HS-5 (cell line): ENCODE measurements at regions not wholly inside any gene's neighbourhood (a gene's known extent, or its start where the extent isn't known, plus 50 kb on each side); places are given as distances from the start of the nearest gene placed in this dataset.
"Not testable (repeated sequence)": the region's sequence is repeated elsewhere in the genome, so short reads cannot be mapped to it uniquely, and the experiment has no call there.

ENCODE experiments used
- DNase-seq: peaks from one replicate; pipeline ENCODE4 v3.0.0-alpha.2; 2012; ENCODE audit warnings: low read depth

DNA sequence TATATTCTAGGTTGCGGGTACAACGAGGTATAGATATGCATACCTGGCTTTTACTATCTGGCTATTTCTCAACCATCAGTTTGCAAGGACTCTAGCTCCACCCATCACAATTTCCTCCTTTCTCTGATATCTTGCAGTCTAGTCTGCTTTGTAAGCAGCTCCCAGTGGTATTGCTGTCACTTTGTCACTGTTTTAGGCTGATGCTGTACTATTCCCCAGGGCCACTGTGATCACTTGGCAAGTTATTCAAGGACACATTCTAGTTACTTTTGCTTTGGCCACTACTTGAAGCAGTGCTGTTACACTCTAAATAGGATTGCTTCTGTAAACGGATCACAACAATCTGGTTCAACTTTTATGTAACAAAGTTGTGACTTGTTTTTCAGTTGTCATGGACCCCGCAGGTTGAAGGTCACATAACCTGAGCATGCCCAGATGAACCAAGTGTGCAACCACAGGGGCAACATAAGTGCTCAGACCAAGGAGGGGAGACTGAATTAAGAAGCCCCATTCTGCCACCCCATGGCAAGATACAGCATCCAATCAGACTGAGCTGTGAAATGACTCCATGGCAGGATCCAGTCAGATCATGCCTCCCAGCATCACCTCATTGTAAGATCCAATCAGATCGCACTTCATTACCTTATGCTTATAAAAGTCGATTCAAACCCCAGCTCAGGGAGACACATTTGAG, 588.4 kb upstream of the CITED2 start:
- DNase-seq: no peak

DNA sequence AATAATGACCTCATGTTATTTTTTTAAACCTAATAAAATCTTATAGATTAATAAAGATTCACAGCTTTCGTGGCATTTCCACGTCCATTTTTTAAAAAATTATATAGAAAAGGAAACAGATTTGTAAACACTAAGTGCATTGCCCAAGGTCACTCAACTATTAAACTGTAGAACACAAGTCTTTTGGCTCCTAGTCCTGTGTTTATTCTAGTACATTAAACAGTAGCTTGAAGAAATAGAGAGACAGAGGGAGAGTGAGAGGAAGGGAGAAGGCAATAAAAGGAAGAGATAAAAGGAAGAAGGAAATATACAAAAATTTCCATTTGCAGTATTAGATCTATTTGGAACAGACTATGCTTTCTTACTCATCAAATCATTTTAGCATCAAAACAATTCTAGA, 586.7 kb upstream of the CITED2 start:
- no peak for DNase-seq

DNA sequence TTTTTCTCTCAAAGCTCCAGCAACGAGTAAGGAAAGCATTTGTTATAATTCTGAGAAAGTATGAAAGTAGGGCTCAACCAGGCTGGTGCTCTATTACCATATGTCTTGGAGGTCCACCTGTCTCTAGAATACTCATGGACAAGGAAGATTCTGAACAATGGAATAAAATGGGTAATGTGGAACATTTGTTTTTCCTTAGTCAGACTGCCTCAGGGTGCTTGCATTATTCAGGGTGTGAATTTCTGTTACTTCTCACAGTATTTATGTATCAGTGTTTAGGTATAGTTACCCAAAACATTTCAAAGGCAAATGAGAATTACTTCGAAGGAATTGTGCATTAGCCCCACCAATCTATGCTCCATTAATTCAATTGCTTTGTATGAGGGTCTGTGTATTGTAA, 586.2 kb upstream of the CITED2 start:
- DNase-seq: no peak

DNA sequence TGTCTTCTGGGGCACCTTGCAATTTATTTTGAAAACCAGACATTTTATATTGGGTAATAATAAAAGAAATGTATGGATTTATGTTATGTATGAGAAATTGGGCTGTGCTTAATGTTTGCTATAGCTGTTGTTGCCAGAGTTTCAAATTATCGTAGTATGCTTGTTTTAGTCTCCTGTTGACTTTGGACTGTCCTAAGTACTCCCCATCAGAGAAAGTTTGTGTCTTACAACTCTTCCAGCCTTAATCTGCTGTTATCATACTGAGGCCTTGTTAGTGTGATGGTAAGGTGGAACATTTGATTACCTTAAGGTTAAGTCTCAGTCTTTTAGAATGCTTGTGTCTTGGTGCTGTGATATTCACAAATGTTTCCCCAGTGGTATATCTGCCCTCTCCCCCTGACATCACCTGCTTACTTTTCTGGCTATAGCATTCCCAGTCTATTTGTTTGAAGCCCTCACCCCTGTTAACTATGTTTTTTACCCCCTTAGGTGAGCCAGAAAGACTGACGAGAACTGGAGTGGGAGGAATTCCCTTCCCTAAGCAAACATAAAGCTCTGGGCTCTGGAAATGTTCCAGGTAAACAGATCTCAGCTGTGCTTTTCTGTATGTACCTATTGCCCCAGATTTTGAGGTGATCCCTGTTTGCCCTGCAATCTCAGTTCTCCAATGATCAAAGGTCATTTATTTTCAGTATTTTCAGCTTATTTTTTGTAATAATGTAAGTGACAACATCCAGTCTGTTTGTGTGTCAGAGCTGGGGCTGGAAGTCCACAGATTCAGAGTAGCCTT, 581.1 kb upstream of the CITED2 start:
- no peak for DNase-seq

DNA sequence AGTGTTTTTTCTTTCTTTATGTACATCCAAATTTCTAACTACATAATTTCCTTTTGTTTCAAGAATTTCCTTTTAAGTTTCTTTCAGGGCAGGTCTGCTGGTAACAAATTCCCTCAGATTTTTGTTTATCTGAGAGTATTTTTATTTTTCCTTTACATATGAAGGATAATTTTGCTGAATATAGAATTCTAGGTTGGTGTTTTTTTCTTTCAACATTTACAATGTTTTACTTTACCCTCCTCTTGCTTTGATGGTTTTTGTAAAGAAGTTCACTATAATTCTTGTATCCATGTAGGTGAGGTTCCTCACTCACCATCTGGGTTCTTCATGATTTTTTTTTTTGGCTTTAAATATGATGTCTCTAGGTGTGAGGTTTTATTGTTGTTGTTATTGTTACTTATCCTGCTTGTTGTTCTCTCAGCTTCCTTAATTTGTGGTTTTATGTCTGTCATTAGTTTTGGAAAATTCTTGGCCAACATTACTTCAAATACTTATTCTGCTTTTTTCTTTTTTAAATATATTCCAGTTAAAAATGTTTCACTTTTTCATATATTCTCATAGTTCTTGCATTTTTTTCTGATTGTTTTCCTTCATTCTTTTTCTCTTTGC, 580.1 kb upstream of the CITED2 start:
- DNase-seq: no peak

DNA sequence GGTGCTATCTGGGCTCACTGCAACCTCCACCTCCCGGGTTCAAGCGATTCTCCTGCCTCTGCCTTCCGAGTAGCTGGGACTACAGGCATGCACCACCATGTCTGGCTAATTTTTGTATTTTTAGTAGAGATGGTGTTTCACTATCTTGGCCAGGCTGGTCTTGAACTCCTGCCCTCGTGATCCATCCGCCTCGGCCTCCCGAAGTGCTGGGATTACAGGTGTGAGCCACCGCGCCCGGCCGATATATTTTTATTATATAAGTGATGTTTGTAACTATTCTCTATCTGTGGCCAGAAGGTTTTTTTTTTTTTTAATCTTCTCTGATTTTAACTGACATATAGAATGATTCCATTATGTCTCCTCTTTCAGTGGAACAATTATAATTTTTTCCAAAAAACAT, 579.3 kb upstream of the CITED2 start:
- DNase-seq: not testable (repeated sequence)

DNA sequence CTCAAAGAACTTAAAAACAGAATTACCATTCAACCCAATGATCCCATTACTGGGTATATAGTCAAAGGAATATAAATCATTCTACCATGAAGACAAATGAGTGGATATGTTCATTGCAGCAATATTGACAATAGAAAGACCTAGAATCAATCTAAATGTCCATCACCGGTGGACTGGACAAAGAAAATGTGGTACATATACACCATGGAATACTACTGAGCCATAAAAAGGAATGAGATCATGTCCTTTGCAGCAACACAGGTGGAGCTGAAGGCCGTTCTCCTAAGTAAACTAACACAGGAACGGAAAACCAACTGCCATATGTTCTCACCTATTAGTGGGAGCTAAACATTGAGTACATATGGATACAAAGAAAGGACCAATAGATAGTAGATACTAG, 576.7 kb upstream of the CITED2 start:
- DNase-seq: no peak

DNA sequence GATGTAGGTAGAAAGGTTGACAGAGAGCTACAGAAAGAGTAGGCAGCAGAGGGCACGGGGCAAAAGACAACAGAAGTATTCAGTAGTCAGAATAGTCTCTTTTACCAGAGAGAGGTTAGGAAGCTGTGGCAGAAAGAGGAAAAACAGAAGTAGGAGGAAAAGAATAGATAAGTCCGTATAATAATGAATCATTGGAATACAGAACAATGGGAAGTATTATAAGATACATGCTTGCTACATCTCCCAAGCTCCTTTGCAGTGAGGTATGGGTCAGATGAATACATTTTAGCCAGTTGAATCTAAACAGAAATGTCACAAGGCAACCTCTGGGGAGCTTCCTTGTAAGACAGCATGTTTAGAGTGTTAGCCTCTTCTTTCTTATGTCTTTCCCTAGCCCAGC, 570.5 kb upstream of the CITED2 start:
- DNase-seq: no peak

DNA sequence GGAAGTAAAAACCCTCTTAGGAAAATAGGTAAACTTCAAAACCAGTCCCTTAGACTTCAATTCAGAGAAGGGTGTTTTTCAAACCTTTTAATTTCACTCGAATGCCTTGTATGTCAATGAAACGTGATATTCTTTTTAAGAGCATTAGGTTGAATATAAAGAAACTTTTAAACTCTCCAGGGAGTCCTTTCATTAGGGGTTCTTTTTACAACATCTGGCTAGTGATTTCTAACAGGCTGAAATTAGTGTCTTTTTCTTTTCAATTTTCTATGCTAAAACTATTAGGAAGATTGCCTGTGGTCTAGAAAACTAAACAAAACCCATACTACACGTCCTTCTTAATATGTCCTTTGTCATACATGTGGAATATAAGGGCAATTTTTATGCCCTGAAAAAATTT, 569.7 kb upstream of the CITED2 start:
- no peak for DNase-seq

DNA sequence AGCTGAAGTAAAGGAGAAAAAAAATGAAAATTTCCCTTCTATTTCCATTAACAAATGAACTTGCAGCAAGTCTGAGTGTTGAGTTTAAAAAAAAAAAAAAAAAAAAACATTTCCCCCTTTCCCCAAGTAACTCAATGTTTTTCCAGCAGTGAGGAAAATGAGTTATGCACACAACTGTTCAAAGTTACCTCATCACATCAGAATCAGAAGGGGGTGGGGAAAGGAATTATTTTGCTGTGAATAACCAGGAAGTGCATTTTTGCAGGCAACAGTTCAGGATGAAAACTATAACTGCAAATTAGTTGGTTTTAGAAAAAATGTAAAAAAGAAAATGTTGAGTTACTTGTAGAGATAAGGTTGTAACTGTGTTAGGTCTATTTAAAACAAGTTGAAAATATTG, 568.9 kb upstream of the CITED2 start:
- DNase-seq: peak; percentile 86

DNA sequence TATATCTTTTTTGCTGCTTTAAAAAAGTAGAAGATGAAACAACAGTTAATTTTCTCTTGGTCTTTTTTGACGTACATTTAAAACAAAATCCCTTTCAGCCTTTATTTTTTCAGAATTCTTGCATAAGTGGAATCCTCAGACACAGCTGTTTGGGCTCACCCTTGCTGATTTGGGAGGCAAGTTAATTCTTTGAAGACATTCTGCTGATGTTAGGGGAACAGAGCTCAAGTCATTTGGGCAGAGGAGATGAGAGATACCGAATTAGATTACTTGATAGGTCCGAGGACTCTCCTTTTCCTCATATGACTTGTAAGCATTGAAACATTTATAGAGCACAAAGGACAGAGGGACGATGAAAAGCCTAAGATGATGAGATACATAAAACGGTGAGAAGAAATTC, 567.9 kb upstream of the CITED2 start:
- DNase-seq: no peak

DNA sequence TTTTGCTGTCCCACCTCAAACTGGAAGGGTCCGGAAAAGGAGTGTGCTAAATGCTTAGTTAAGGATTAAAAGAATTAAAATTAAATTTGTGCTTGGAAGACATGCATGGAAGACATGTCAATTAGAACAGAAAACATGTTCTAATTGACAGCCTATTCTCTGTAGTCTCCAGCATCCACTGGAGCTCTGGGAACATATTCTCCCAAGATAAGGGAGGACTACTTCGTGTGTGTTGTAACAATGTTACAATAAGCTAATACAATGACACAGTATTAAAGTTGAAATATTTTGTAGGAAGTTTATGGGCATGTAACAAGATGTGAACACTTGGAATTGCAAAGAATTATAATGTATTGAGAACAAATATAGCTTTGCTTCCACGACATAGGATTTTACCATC, 567.4 kb upstream of the CITED2 start:
- DNase-seq: no peak

DNA sequence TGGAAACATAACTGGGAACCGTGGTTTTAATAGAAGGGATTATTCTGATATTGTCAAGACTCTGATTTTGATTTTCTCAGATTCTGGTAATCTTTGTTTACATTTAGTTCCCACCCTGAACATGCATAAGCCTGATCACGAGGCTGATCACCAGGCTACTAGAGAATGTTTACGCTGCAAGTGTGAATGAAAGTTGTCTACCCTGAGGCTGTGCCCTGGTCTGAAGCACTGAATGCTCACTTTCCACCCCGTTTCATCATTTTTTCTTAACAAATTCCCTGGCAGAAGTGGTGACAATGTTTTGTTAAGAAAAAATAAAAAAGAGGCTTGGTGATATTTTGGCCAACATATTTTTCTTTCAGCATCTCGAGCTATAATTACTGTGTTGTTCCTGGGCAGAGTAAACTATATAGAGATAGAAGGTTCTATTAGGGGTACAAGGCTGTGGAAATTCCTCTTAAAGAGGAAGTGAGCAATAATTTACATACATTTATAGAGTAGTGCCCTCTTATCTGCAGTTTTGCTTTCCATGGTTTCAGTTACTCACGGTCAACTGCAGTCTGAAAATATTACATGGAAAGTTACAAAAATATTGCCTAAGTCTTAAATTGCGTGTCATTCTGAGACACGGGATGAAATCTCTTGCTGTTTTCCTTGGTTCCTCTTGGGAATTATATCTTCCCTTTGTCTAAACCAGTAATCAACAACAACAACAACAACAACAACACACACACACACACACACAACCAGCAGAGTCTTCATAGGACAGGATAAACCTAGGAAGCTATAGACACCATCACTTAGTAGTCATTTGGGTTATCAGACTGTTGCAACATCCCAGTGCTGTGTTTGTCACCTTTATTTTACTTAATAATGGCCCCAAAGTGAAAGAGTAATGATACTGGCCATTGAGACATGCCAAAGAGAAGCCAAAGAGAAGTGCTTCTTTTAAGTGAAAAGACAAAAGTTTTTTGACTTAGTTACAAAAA, 566.6 kb upstream of the CITED2 start:
- DNase-seq: peak; percentile 44

DNA sequence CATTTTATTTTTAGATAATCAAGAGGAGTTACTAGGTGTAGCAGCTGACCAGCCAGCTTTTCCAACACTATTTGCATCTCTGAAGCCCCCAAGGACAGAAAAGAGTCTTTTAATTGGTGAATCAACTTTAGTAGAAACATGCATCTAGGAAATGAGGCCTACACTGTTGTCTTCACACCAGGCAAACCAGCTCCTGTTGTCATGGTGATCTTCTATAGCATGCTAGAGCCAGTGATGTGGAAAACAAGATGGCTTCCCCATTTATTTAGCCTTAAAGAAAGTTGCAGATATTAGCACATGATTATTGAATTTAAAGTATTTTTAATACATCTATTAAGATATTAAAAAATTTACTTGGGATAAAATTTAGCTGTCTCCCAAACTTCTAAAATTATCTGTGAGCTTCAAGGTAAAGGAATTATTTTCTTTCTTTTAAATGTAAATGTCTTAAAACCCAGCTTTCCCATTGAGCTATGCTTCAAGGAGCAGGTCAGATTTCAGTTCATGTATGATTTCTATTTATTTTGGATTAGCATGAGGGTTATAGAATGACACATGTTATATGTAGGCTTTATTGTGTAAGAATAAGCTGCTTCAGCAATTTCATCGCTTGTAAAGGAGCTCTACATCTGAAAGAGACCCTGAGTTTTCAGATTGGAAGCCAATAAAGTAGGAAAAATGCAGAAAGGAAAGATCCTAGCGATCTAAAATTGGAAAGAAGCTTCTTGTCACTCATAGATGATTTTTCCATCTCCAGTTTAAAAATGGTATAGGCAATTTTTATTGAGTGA, 564.9 kb upstream of the CITED2 start:
- DNase-seq: no peak

DNA sequence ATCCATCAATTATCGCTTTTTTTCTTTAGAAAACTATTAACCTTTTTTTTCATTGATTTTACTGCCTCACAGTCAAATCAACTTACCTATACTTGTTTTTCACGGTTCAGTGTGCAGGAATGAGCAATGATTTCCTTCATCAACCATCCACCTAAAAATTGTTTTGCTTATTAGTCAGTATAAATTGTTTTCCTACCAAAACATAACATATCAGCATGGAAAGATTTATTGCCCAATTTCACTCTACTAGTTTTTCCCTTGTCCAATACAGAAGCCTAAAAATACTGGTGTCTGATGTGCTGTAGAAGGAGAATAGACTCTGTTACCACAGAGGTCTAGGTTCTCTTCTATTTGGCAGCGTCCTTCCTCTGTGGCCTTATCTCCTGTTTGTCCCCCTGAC, 558.2 kb upstream of the CITED2 start:
- DNase-seq: no peak

DNA sequence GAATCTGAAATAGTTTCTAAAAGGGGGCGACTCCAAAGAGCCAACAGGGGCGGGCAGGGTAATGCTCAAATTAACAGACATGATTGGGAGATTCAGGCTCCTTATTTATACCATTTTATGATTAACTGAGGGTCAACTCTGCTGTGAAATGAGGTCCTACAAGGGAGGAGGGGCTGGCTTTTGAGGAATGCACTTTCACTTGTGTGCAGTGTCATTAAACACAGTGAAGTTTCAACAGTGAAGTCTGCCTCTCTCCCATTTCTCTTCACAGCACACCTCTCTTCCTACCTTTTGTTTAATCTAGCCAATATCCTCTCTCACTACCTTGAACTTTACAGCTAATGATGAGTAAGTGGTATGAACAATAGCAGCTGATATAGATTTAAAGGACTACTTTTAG, 557.3 kb upstream of the CITED2 start:
- DNase-seq: no peak

DNA sequence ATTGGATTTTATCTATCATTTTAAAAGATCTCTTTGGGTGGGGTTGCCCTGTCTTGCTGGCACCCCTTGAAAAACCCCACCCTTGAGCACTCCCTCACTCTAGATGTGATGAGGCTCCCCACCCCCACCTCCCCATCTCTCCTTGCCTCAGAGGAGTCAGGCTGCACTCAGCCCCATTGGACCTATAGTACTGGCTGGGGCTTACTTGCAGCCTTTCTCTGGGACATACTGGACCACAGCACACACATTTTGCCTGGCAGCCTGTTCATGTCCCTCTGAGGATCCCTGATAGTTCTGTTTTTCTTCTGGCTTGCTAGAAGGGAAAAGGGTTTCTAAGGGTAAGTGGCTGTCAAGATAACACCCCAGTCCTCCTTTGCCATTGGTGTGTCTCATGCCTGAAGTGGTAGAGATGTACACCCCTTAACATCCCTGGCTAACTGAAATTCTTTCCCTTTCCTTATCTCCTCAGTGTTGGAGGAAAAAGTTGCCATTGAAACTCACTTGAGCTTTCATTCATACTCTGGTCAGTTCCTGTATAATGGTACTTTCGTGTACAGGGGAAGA, 553.4 kb upstream of the CITED2 start:
- DNase-seq: no peak

DNA sequence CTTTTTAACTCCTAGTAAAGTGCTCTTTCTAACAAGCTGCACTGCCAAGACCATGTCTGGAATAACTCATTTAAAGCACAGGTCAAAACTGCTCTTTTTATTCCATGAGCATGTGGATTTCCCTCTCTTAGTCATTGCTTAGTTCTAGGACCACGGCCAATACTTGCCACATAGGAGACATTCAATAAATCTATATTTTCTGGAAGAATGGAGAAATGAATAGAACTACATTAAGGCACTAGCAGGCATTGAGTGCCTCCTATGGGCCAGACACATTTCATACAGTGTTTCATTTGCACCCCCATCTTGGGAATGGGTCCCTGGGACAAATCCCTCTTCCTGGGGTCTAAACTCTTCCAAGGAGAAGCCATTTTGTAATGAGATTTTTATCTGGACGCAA, 552.8 kb upstream of the CITED2 start:
- DNase-seq: peak; percentile 46

DNA sequence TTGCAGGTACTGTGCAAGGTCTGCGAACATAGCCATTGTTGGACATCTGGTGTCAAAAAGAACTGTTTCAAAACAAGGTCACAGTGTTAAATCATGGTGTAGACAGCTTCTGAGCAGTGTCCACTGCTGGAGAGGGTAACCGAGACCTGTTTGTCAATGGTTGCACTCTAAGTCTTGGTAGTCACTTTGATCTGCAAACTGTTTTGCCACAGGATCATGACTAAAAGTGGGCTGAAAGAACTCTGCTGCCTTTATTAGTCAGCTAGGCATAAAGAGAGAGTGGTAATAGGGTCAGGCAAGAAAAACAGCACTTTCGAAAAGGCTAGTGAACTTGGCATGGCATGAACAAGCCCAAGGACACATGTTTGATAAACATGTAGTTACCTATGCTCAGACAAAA, 552.3 kb upstream of the CITED2 start:
- no peak for DNase-seq

DNA sequence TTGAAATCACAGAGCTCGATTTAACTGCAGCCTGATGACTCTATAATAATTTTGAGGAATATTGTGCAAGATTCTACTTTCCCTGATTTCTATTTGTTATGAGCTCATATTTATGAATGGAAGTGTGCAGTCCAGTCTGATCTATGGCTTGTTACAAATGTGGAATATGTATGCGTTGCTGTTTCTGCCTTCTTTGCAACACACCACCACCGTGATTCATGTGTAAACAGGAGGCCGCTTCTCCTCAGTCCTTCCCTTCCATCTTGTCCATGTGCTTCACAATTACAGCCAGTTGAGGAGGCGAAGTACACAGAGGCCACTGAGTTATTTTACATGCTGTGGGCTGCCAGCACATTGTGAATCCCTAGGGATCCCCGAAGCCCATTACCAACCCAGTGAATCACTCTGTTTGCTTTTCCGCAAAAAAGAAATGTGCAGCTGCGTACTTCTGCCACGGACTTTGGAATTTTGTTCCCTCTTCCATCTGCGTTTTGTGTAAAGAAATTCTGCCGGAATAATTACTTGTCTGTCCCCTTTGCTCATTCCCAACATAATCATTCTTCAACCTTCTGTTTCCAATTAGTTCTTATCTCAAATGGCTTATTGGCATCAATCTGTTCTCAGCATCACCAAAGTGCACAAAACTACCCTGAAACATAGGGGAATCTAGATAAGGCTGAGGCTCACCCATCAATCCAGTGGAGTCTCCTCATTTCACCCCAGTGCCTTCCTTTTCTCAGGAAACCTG, 551.6 kb upstream of the CITED2 start:
- peak; percentile 75 for DNase-seq
